ENCODE measurements at regions not wholly inside any gene's neighbourhood (a gene's known extent, or its start where the extent isn't known, plus 50 kb on each side); places are given as distances from the start of the nearest gene placed in this dataset.
"Not testable (repeated sequence)": the region's sequence is repeated elsewhere in the genome, so short reads cannot be mapped to it uniquely, and the experiment has no call there.

- no peak for DNase-seq
These were observed 892.1 kb downstream of the TLE1 start for GRCh38 chr9:80797101-80797829.

GRCh38 chr9:80796632-80797031, 892.7 kb downstream of the TLE1 start:
- DNase-seq = no peak

GRCh38 chr9:80794197-80794596, 895.1 kb downstream of the TLE1 start:
- no peak for DNase-seq

- no peak for DNase-seq
These were observed 895.6 kb downstream of the TLE1 start for GRCh38 chr9:80793706-80794105.

- DNase-seq = no peak
These were observed 896.6 kb downstream of the TLE1 start for GRCh38 chr9:80792726-80793125.

GRCh38 chr9:80791836-80792235, 897.5 kb downstream of the TLE1 start:
- DNase-seq = no peak

GRCh38 chr9:80790764-80791163, 898.6 kb downstream of the TLE1 start:
- no peak for DNase-seq

GRCh38 chr9:80789831-80790230, 899.5 kb downstream of the TLE1 start:
- DNase-seq = no peak

- no peak for DNase-seq
These were observed 901.7 kb downstream of the TLE1 start for GRCh38 chr9:80787636-80788035.

GRCh38 chr9:80784647-80785046, 904.7 kb downstream of the TLE1 start:
- no peak for DNase-seq

GRCh38 chr9:80775971-80776370, 913.4 kb downstream of the TLE1 start:
- no peak for DNase-seq

GRCh38 chr9:80775530-80775929, 913.8 kb downstream of the TLE1 start:
- no peak for DNase-seq

GRCh38 chr9:80771555-80772347, 917.6 kb downstream of the TLE1 start:
- DNase-seq = no peak

GRCh38 chr9:80763536-80763935, 925.8 kb downstream of the TLE1 start:
- DNase-seq = no peak

- DNase-seq = no peak
These were observed 933.8 kb downstream of the TLE1 start for GRCh38 chr9:80755586-80755985.

- DNase-seq = not testable (repeated sequence)
These were observed 942.3 kb downstream of the TLE1 start for GRCh38 chr9:80747056-80747455.

GRCh38 chr9:80732506-80732905, 956.8 kb downstream of the TLE1 start:
- DNase-seq = no peak

GRCh38 chr9:80720579-80720978, 968.8 kb downstream of the TLE1 start:
- DNase-seq = no peak

- DNase-seq = no peak
These were observed 982.2 kb downstream of the TLE1 start for GRCh38 chr9:80707120-80707519.

- DNase-seq = no peak
These were observed 988.3 kb downstream of the TLE1 start for GRCh38 chr9:80701061-80701460.

GRCh38 chr9:80699511-80699998, 989.8 kb downstream of the TLE1 start:
- DNase-seq = no peak

- DNase-seq = no peak
These were observed 990.5 kb downstream of the TLE1 start for GRCh38 chr9:80698725-80699410.

GRCh38 chr9:80692751-80693150, 996.6 kb downstream of the TLE1 start:
- no peak for DNase-seq

- DNase-seq = no peak
These were observed 998.1 kb downstream of the TLE1 start for GRCh38 chr9:80691229-80691628.
